ENCODE measurements at regions not wholly inside any gene's neighbourhood (a gene's known extent, or its start where the extent isn't known, plus 50 kb on each side); places are given as distances from the start of the nearest gene placed in this dataset.

DNA sequence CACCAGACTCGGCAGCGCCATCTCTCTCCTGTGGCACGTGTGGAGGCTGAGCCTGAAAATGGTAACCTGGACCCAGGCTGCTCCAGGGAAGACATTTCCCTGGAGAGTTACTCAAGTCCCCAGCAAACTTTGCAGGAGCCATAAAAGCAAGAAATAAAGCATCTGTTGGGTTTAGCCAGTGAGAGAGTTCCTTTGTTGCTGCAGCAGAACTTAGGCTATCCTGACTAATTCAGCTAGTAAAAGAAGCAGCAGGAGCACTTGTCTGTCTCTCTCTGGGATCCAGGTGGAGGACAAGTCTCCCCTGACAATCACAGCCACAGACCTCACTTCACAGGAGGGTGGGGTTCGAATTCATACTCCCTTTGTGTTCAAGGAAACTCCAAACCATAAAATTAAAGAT is 79.2 kb upstream of the DIO3 start:
- no peaks in the 10 kb centered on the region for H3K79me2 ChIP-seq (ENCODE audit: insufficient read depth, low read length)
- no peaks in the 10 kb centered on the region for H3K36me3 ChIP-seq (replicated peaks in 1 of 2; ENCODE audit: control insufficient read depth in 1 of 2, insufficient read depth in 2 of 2, low read length in 2 of 2)
- H3K9me3 ChIP-seq (replicated peaks in 1 of 2; ENCODE audit: control insufficient read depth in 1 of 2, insufficient read depth in 1 of 2, low read length in 2 of 2) = peaks cover 6% of the 10 kb centered on the region in 2 donors
- H3K9me3 Mint-ChIP-seq = peaks cover 3 to 23% (median 12%) of the 10 kb centered on the region in 7 donors
- H3K36me3 Mint-ChIP-seq = no peaks in the 10 kb centered on the region
- H3K4me3 Mint-ChIP-seq = no peak overlapping the region
- no peaks in the 10 kb centered on the region for H3K4me1 Mint-ChIP-seq
- peaks cover 0 to 4% of the 10 kb centered on the region in 2 donors for H3K27me3 ChIP-seq (ENCODE audit: control insufficient read depth in 2 of 2, insufficient read depth in 2 of 2, low read length in 2 of 2)
- intact Hi-C loops (cut with micrococcal nuclease) = no loop called here
- WGBS (ENCODE audit: insufficient coverage) = 100% methylated on average over 3 of the region's 4 CpGs
- H2AFZ ChIP-seq (ENCODE audit: insufficient read depth, low read depth, low read length, poor library complexity, severe bottlenecking) = no peak overlapping the region
- no peak overlapping the region for H3K4me2 ChIP-seq (replicated peaks; ENCODE audit: extremely low read depth, low read length, poor library complexity, severe bottlenecking)
- H4K20me1 ChIP-seq (ENCODE audit: insufficient read depth, low read length) = no peaks in the 10 kb centered on the region
- no peak overlapping the region for H3K9ac ChIP-seq (ENCODE audit: insufficient read depth, low read length, poor library complexity, severe bottlenecking)
- H3K4me3 ChIP-seq (replicated peaks in 1 of 3; ENCODE audit: low read depth in 2 of 3, low read length in 3 of 3) = no peak overlapping the region
- no peak overlapping the region for H3K27ac ChIP-seq (ENCODE audit: low read depth in 1 of 2, low read length in 2 of 2)
- no peak overlapping the region for H3K27ac Mint-ChIP-seq
- TF ChIP-seq, protein P1, sequence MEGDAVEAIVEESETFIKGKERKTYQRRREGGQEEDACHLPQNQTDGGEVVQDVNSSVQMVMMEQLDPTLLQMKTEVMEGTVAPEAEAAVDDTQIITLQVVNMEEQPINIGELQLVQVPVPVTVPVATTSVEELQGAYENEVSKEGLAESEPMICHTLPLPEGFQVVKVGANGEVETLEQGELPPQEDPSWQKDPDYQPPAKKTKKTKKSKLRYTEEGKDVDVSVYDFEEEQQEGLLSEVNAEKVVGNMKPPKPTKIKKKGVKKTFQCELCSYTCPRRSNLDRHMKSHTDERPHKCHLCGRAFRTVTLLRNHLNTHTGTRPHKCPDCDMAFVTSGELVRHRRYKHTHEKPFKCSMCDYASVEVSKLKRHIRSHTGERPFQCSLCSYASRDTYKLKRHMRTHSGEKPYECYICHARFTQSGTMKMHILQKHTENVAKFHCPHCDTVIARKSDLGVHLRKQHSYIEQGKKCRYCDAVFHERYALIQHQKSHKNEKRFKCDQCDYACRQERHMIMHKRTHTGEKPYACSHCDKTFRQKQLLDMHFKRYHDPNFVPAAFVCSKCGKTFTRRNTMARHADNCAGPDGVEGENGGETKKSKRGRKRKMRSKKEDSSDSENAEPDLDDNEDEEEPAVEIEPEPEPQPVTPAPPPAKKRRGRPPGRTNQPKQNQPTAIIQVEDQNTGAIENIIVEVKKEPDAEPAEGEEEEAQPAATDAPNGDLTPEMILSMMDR (IDR thresholded peaks at IDR 0.05) = no peak
- no peaks in the 10 kb centered on the region for H3K4me1 ChIP-seq (ENCODE audit: control insufficient read depth in 1 of 2, insufficient read depth in 2 of 2, low read length in 2 of 2)
- DNase-seq = no peak
- H3K27me3 Mint-ChIP-seq (ENCODE audit: low read depth in 3 of 3) = peaks cover 3 to 13% (median 10%) of the 10 kb centered on the region in 3 donors

- Mint-ChIP-seq H3K9me3 (peaks cover 3 to 23% (median 15%) of the 10 kb centered on the region in 7 donors), H3K27me3 (ENCODE audit: low read depth in 3 of 3) (peaks cover 3 to 13% (median 5%) of the 10 kb centered on the region in 3 donors), H3K4me3 (no peak overlapping the region), H3K27ac (no peak overlapping the region), H3K4me1 (no peaks in the 10 kb centered on the region), H3K36me3 (no peaks in the 10 kb centered on the region)
- Histone ChIP-seq H3K4me2 (replicated peaks; ENCODE audit: extremely low read depth, low read length, poor library complexity, severe bottlenecking) (no peak overlapping the region), H3K27ac (ENCODE audit: low read depth in 1 of 2, low read length in 2 of 2) (no peak overlapping the region), H3K36me3 (replicated peaks in 1 of 2; ENCODE audit: control insufficient read depth in 1 of 2, insufficient read depth in 2 of 2, low read length in 2 of 2) (no peaks in the 10 kb centered on the region), H4K20me1 (ENCODE audit: insufficient read depth, low read length) (no peaks in the 10 kb centered on the region), H3K79me2 (ENCODE audit: insufficient read depth, low read length) (no peaks in the 10 kb centered on the region), H3K9ac (ENCODE audit: insufficient read depth, low read length, poor library complexity, severe bottlenecking) (no peak overlapping the region), H3K27me3 (ENCODE audit: control insufficient read depth in 2 of 2, insufficient read depth in 2 of 2, low read length in 2 of 2) (peaks cover 0 to 4% of the 10 kb centered on the region in 2 donors), H3K4me3 (replicated peaks in 1 of 3; ENCODE audit: low read depth in 2 of 3, low read length in 3 of 3) (no peak overlapping the region), H3K4me1 (ENCODE audit: control insufficient read depth in 1 of 2, insufficient read depth in 2 of 2, low read length in 2 of 2) (no peaks in the 10 kb centered on the region), H3K9me3 (replicated peaks in 1 of 2; ENCODE audit: control insufficient read depth in 1 of 2, insufficient read depth in 1 of 2, low read length in 2 of 2) (peaks cover 6% of the 10 kb centered on the region in 2 donors), H2AFZ (ENCODE audit: insufficient read depth, low read depth, low read length, poor library complexity, severe bottlenecking) (no peak overlapping the region)
- DNase-seq = no peak
- intact Hi-C loops (cut with micrococcal nuclease) = no loop called here
- WGBS (ENCODE audit: insufficient coverage) = 80% methylated on average over 3 of the region's 4 CpGs
- TF ChIP-seq, protein P1 (IDR thresholded peaks at IDR 0.05) = no peak
These were observed 77.5 kb upstream of the DIO3 start for GRCh38 chr14:101483829-101484228.

Measured in CD14-positive monocyte (primary cell).